HPDE6-E6E7 (cell line): ENCODE measurements at regions not wholly inside any gene's neighbourhood (a gene's known extent, or its start where the extent isn't known, plus 50 kb on each side); places are given as distances from the start of the nearest gene placed in this dataset.
A peak's percentile ranks its signal among the peaks of the same experiment; 100 is the strongest.

Source experiments
- DNase-seq: peaks from one replicate; pipeline ENCODE4 v3.0.0; 2011; ENCODE audit warnings: missing footprints; ENCODE audit errors: extremely low spot score

DNA sequence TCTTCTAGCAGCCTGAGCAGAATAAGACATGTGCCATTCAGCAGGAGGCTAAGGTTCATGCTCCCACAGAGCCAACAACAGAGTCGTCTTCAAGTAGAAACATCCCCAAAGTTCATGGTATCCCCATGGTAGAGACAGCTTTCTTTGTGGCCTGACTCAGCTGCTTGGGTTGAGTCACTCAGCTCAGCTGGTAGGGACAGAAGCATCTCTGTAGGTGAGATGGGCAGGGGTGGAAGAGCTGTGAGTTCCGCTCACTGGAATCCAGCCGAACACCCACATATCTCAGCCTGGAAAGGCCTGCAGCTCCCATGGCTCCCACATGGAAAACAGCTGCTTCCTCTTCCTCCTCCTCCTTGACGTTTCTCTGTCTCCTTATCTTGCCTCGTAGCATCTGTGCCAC is 792.7 kb downstream of the RNF144A start:
- no peak for DNase-seq

DNA sequence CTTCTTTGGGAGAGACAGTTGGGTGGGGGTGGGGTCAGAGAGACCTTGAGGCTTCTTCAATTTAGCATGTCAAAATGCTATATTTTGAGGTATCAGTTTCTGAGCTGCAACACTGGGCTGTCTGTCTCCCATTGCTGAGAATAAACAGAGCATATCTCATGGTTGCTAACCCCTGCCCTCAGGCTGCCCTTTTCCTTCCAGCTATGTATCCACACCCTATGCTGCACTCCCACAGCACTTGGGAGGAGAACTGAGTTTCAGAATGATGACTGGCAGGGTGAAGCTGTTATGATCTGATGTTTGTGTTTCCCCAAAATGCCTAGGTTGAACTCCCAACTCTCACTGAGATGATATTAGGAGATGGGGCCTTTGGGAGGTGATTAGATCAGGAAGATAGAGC is 794.0 kb downstream of the RNF144A start:
- no peak for DNase-seq

DNA sequence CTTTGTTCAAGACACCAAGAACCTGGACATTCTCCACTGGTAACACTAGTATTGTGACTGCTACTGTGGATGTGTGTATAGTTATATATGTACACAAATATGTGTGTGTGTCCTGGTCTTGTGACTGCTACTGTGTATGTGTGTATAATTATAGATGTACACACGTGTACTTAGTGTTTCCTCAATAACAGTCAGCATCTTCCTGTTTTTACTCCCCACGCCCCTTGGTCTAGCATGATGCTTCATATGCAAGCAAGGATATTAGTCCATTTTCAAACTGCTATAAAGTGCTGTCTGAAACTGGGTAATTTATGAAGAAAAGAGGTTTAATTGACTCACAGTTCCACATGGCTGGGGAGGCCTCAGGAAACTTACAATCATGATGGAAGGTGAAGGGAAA is 802.7 kb downstream of the RNF144A start:
- DNase-seq = no peak

DNA sequence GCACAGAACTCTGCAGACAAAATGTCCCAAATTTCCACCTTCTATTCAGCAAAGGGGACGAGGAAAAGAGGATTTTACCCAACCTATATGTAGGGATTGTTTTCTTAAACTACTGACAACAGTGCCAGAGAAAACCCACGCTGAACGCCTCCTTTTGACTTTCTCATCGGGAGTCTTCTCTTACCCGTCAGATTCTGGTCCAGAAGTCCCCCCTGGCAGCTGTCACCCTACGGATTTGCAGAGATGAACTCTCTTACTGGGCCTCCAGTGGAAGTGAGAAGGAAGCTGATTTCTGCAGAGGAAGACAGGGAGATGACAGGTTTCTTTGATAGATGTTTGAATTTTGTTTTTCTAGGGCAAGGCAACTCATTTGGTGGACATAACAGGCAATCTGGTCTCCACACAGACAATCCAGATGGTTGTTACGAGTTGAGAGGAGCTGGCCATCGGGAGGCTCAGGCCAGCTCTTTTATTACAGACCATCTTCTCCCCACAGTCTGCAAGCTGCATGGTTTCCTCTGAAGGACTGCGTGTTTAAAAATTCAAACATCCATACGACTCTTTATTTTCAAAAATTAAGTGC is 804.3 kb downstream of the RNF144A start:
- DNase-seq = no peak

DNA sequence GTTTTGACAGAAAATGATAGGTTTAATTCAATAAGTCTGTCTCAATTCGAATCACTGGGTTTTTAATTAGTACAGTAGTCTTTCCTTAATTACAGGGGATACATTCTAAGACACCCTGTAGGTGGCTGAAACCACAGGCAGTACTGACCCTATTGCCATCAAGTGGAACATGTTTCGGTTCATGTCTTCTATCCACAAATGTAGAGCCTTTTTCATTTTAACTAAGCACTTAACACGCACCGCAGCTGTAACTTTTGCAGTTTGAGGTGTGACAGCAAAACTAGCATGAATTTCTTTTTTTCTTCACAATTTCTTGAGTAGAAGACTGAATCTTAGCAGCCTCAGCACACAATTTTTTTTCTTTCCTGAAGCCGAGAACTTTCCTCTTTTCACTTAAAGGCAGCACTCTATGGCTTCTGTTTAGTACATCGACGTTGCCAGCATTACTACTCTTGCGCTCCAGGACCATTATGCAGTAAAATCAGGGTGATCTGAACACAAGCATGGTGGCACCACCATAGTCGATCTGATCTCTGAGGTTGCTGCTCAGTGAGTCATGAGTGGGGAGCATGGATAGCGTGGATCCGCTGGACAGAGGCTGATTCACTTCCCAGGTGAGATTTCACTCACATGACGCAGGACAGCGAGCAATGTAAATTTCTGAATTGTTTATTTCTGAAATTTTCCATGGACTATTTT is 805.1 kb downstream of the RNF144A start:
- no peak for DNase-seq

DNA sequence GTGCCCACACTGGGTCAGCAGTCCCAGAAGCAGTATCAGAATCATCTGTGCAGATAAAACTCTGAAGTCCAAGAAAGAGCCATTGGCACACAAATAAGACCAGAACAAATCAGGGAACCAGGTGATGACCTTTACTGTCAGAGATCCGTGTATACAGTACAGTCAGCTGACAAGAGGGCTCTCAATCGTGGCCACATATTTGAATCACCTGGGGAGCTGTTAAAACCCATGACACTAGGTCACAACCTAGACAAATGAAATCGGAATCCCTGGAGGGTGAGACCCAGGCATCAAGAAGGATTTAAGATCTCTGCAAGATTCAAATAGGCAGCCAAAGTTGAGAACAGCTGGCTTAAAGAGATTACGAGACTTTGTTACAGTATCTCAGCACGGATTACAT is 807.1 kb downstream of the RNF144A start:
- no peak for DNase-seq

DNA sequence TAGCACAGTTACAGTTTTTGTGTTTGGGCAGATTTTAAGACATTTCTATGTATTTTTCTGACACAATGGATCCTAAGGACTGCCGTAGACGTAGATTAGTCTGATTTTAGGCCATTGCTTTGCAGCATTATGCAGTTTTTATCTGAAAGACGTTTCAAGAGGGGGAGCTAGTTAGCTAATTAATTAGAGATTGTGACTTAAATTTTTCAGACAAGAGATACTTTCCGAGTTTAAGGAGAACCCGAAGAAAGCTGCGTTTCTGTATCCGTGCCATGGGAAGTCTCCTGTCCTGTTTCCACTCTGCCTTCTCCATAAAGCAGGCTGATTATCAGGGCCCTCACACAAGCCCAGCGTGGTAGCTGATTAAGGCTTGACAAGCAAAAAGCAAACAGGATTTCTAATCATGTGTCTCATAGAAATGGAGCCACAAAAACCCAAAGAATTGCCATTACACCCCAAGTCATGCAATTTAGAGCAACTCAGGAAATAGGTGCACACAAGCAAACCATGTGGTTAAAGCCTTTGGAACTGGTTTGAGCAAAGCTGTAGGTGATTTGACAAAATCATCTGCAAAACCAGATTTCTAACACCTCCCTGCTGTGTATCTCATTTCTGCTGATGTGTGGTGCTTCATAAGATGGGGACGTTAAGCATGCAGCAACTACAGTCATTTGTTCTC is 808.1 kb downstream of the RNF144A start:
- DNase-seq = no peak

DNA sequence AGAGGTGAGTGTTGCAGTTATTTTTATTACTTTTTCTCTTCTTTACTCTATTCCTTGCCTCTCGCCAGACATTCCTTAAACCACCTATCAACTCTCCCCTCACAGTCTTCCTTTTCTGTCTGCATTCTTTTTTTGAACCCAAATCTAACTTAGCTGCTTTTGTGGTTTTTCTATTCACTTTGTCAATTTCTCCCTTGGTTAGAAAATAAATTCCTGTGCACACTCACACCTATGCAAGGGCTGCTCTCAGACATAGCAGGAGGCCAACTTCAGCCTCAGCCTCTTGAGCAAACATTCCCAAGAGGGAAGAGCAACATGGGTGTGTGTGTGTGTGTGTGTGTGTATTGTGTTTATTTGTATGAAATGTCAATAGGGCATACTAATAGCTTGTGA is 808.6 kb downstream of the RNF144A start:
- DNase-seq = no peak

DNA sequence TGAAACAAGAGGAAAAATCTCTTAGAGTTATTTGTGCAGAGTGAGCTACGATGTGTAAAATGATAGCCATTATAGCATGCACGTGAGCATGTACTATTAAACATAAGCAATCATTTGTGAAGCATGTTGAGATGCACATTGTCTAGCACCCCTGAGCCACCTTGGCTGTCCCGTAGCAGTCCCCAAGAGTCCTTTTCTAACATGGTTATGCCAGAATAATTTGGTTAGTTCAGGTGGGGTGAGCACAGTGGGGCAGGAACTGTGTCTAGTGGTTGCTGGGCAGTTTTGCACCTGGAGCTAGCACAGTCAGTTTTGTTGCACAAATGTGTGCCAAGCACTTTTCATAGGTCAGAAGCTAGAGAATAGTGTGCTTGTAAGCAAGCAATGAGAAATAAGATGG is 809.8 kb downstream of the RNF144A start:
- no peak for DNase-seq

DNA sequence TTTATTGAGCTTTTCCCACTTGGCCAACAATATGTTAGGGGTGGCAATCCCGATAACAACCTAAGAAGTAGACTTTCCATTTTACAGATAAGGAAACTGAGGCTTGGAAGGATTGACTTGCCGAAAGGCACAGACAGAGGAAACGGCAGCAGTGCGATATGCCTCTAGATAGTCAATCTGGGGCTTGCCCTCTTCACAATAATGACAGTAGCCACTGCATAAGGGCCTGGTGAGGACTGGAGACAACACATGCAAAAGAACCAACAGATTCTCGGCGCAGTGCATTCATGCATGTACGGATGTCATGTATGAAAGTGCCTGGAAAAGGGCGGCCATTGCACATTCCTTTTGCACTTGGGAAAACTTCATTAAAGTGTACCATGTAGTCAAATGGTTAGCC is 811.2 kb downstream of the RNF144A start:
- no peak for DNase-seq

DNA sequence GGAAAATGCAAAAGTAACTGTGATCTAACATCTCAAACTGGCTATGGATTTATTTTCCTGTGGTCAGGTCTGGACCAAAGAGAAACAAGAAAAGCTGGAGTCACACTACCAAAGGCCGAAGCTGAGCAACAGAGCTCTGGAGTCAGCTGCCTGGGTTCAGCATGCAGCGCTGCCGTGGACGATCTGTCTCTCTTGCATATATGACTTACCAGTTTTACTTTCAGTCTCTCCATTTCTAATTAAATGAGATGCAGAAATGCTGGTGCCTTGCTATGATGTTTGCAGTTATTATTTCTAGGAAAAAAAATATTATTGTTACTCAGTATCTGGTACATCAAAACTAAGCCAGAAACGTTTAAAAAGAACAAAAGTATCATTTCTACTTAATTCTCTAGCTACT is 813.2 kb downstream of the RNF144A start:
- no peak for DNase-seq

DNA sequence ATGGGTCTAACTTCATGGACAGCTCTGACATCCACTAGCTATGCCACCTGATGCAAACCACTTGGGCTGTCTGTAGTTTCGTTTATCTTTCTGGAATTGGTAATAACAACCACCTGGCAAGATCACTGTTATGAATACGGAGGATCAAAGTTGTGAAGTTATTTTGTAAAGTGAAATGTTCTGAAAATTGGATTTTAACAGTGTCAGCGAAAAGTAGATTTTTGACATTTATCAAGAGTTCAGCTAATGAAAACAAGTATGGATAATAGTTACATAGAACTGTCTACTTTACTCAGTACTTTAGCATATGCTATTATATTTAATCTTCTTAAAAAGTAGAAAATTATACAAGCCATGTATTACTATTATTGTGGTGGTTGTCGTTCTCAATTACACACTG is 813.8 kb downstream of the RNF144A start:
- DNase-seq = no peak

DNA sequence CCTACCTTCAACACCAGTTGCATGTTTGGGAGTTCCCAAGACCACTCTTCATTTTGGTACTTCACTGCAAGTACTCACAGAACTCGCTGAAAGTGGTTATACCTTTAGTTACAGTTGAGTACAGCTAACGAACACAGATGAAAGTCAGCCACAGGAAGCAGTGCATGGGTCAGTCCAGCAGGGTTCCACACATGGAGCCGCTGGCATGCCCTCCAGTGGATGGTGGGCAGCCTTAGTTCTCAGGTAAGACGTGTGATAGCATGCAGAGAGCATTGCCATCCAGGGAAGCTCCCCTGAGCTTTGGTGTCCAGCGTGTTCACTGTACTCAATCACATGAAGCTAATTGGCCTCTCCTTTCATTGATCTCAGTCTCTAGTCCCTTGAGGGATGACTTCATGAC is 815.3 kb downstream of the RNF144A start:
- no peak for DNase-seq

DNA sequence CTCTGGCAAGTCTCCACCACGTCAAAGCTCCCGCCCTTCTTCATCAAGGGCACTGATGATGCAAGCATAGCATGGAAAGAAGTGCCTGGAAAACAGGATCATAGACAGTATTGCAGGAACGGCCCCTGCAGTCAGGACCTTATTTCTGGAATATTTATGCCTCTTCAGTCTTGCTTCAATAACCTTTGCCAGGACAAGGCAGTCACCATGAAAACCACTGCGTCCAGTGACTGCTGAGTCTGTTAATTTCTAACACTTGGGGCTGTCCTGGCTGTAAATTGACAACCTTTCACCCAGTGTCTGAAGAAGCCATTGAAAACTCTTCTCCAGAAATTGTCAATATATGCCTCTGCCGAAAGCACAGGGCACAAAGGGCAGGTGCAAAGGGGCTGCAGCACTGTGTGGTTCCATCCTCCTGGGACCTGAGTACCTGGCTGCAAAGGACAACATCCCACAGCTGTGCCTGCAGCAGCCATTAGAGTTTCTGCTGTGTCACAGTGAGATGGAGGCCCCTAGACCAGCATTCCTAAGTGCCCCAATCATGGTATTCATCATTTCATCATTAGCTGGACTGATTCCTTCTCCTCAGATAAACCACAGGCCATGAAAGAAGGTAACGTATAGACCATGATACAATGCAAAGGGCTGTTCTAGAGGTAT is 819.6 kb downstream of the RNF144A start:
- DNase-seq = no peak

DNA sequence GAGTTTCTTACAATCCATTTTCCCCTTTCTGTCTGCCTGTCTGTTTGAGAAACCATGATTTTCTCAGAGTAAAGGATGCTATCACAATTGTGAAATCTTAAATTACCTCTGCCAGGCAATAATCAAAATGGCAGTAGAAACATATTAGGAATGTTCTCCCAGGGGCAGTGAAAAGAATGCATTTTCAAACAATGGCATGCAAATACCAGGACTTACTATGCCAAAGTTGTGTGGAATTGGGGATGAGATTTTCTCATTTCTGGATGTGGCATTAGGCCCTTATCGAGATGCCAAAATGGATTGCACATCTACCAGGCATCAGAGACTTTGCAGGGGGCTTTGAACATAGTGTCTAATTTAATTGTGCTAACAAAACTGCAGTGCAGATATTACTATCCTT is 821.4 kb downstream of the RNF144A start:
- no peak for DNase-seq

DNA sequence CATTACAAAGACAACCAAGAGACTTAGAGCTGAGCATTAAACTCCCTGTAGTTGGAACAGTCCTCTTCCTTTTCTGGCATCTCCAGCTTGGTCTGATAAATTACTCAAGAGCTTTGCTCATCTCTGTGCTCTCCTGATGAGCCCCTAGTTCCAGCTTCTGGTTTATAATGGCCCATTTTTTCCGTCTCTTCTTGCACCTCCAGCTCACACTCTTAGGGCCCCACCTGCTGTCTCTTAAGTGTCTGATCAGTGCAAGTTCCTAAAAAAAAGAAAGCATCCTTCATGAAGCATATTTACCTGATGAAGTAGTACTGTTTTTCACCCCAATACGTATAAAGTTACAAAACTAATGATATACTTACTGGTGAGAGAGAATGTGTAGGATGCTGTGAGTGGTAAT is 822.9 kb downstream of the RNF144A start:
- no peak for DNase-seq

DNA sequence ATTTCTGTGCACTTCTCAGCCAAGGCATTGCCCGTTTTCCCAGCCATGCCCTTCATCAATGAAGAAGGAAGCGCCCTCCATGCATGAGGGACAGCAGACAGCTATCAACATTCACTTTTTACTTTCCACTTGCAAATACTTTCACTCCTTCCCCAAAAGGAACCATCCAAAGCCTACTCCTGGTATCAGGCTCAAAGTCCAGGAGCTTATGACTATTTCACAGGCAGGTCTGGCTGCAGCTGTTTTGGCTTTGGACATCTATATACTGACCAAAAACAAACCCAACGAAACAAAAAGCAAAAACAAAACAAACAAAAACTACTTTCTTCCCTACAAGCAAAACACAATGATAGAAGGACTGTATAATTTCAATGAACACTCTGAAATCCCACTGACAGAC is 825.1 kb downstream of the RNF144A start:
- DNase-seq = no peak

DNA sequence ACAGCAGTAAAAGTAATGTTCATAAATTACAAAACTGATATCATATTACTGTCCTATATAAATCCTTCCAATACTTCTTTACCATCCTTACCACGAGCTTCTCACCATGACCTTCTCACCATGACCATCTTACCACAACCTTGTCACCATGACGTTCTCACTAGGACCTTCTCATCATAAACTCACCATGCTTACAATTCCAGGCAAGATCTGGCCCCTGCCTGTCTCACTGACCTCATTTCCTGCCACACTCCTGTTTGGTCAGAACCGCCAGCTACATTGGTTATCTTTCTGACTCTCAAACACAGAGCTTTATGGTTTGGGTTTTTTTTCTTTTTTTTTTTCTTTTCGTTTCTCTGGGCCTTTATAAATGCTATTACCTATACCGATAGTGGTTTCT is 827.6 kb downstream of the RNF144A start:
- no peak for DNase-seq

DNA sequence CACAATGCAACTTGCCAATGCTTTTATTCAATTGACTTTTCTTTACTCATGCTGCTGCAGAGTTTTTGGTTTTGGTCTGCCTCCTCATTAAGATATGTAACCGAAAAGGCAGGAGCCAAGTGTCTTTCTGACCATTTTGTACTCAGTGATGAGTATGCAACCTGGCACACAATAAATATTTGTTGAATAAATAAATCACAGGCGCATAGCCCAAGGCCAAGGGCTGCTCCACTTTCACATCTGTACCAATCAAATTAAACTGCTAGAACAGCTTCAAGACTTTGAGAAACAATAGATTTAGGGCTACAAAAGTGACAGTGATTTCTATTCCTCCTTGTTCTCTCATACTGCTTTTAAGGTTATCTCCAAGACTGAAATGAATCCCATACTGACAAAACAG is 828.2 kb downstream of the RNF144A start:
- no peak for DNase-seq

DNA sequence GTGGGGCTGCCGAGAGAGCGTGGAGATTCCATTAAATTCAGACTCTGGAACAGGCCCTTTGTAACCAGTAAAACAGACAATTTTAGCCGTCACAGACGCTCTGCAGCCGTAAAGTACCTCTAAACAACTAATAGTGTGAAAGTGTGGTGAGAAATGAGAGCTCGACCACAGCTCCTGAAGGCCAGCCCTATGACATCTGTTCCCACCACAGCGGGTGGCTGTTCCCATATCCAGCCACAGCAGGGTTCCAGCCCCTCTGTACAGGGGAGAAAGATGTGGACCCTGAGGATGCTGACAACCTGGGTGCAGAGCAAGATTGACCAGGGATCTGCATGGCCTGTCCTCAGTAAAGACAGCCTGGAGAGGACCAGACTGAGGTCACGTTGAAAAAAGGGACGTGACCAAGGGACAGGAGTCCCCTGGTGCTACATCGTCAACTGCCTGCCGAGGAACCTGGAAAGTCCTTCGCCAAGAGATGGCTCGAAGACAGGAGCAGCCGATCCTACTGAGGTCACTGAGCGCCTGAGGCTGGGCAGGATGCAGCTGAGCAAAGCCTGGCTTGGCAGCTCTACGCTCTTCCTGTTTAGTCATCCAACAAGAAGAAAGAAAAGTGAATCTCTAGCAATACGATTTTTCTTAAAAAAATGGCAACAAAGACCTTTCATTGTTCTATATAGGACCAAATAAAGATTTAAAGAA is 831.7 kb downstream of the RNF144A start:
- peak; percentile 27 for DNase-seq

DNA sequence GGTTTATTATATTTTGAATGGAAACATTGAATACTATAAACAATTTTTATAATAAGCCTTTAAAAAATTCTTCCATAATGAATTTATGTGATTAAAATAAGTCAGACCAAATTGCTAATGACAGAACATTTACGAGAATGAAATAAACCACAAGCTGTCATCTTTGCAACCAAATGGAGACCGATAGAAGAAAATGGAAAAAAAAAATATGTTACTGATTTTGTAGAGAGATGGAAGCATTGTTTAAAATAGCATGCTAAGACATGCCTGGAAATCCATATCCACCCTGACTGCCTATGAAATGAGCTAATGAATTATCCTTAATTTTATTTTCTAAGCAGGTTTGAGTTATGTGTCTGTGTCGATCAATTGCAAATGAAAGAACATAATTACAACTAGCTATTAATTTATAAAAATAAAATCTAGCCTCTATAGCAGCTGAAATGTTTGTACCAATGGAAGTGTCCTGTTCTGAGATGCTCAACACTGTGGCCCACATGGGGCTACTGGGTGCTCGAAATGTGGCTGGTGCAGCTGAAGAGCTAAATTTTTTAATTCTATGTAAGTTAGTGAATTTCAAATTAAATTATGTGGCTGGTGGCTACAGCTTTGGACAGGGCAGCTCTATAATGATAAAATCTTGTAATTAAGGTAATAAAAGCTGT is 832.8 kb downstream of the RNF144A start:
- no peak for DNase-seq

DNA sequence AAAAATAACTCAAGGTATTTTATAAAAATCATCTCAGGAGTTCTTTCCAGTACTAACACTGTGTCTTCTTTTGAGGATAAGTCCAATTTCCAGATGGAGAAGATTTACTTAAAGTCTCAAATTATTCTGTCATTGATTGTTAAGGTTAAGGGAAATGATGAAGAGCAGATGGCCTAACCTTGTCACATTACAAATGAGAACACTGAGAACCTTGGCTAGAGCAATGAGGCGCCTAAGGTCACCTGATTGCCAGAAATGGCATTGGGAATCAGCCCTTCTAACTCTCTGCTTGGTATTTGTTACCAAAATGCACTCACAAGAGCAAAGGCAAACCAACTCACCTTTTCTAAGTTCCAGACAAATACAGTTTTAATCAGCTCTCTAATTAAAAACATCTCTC is 835.1 kb downstream of the RNF144A start:
- no peak for DNase-seq
